ENCODE measurements at regions not wholly inside any gene's neighbourhood (a gene's known extent, or its start where the extent isn't known, plus 50 kb on each side); places are given as distances from the start of the nearest gene placed in this dataset.

- no peak for DNase-seq (ENCODE audit: low spot score)
- intact Hi-C loops (cut with DNase I), result no loop called here
Measured at GRCh38 chr20:24873025-24873620, 75.9 kb upstream of the CST7 start.

GRCh38 chr20:24875078-24875477 lies 74.0 kb upstream of the CST7 start:
- intact Hi-C loops (cut with DNase I), result no loop called here
- DNase-seq (ENCODE audit: low spot score), result no peak

- no peak for DNase-seq (ENCODE audit: low spot score)
Measured at GRCh38 chr20:24877652-24878051, 71.4 kb upstream of the CST7 start.

GRCh38 chr20:24878657-24879056 lies 70.4 kb upstream of the CST7 start:
- intact Hi-C loops (cut with DNase I), result no loop called here
- DNase-seq (ENCODE audit: low spot score), result no peak

More at GRCh38 chr20:24877652-24878051, 71.4 kb upstream of the CST7 start:
- intact Hi-C loops (cut with DNase I), result no loop called here

DNA sequence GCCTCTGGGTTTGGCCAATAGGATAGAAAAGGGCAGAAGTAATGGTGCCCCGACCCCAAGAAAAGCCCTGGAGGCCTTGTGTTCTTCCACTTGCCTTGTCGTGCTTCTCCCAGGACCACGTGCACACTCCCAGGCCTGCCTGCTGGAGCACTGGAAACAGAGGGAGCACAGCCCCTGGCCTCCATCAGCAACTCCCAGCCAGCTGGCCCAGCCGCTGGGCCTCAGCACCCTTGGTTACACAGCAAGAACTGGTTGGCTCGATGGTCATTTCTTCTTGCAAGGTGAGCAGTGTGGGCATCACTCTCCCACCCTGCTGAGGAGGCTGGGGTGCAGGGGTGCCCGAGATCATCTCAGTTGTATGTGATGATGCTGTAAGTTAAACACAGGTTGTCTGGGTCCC lies 69.2 kb upstream of the CST7 start:
- DNase-seq (ENCODE audit: low spot score), result no peak
- intact Hi-C loops (cut with DNase I), result no loop called here

DNA sequence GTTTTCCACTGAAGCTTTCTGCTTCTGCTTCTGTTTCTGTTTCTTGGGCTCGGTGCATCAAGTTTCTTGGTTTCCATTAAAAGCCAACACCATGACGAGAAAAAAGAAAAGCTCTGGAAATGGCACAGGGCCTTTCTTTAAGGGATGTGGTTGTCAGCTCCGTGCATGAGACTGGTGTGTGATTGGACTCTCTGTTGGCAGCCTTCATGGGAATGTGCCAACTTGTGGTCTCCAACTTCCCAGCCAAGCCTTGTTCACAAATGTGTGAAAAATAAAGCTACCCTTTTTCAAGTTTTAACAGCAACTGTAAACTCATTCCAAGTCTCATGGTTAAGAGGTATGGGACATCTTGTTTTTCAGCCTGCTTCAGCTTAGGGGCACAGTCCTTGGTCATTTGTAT lies 68.7 kb upstream of the CST7 start:
- no peak for DNase-seq (ENCODE audit: low spot score)
- intact Hi-C loops (cut with DNase I), result no loop called here

GRCh38 chr20:24890286-24890685 lies 58.8 kb upstream of the CST7 start:
- no peak for DNase-seq (ENCODE audit: low spot score)

DNA sequence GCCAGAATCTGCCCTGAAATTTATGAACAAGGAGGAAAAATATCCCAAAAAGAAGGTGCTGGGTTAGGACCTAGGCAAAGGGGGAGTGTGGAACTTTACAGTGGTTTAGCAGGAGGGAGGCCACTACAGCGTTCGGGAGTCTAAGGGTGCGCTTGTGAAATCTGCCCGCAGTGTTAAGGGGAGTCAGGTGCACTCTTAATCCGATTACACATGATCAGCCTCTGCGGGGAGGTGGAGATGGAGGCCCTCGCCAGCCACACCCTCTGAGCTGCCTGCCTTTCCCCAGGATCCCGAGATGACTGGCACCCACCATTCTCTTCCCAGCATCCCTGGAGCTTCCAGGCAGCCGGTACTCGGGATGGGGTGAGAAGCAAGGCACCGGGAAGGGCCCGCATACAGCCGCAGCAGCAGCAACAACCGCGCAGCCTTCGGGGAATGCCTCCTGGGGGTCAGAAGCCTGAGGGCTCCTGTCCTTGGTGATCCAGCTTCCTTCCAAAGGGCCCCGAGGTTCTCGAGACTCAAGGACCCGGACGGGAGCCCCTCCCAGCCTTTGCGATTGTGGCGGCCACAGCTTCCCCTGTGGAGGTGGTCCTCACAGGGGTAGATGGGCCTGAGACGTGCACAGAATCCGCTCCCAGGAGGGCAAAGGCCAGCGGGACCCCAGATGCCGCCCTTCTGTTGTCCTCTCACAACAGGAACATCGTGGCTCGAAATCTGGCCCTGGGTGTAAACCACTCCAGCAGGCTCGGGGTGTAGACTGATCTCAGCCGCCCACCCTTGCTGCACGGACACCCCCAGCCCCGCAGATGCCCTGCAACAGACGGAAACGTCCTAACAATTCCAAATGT lies 57.3 kb upstream of the CST7 start:
- no peak for DNase-seq (ENCODE audit: low spot score)
- intact Hi-C loops (cut with DNase I), result no loop called here

More at GRCh38 chr20:24890286-24890685, 58.8 kb upstream of the CST7 start:
- intact Hi-C loops (cut with DNase I), result no loop called here

DNA sequence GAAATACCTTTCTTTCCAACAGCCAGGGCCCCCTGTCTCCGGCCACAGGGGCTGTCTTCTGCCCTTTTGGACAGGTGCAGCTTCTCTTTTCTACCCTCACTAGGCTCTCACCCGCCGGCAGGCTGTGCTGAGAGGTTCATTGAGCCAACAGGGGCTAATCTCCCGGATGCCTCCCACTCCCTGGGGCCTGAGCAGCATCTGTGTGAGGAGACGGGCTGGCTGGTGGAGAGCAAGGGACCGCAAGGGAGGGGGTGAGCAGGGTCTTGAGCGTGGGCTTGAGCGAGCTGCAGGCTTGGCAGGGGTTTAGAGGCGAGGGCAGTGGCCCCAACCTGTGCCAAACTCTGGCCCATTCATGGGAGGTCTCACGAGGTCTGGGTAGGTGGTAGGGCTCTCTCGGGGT lies 56.5 kb upstream of the CST7 start:
- intact Hi-C loops (cut with DNase I), result no loop called here
- DNase-seq (ENCODE audit: low spot score), result no peak

DNA sequence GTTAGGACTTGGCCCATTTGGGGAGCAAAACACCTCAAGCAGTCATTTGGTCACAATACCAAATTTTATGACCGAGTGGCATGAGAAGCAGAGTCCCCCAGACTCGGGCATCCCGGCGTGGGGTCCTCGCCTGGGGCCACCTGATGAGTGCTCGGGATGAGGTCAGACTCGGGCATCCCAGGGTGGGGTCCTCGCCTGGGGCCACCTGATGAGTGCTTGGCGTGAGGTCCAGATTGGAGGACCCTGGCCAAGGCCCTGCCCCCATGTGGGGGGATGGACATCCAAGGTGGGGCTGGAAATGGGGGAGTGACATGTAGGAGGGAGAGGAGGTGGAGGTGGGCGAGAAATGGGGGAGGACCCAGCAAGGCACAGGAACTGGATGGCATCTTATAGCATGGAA lies 56.1 kb upstream of the CST7 start:
- no peak for DNase-seq (ENCODE audit: low spot score)
- intact Hi-C loops (cut with DNase I), result no loop called here

DNA sequence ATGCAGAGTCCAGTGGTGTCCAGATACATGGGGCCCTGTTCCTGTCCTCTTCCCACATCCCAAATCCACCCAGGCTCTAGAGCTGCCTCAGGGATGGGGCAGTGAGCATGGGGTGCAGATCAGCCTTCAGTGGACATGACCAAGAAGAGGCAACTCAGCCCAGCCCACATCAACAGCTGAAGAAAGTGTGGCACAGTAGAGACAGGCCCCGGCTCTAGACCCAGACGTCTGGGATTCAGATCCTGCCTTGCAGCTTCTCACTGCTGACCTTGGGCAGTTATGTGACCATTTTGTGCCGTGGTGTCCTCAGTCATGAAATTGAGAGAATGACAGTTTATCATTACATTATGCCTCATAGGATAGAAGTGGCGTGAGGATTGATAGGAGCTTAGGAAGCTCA lies 54.6 kb upstream of the CST7 start:
- DNase-seq (ENCODE audit: low spot score), result no peak
- intact Hi-C loops (cut with DNase I), result no loop called here

DNA sequence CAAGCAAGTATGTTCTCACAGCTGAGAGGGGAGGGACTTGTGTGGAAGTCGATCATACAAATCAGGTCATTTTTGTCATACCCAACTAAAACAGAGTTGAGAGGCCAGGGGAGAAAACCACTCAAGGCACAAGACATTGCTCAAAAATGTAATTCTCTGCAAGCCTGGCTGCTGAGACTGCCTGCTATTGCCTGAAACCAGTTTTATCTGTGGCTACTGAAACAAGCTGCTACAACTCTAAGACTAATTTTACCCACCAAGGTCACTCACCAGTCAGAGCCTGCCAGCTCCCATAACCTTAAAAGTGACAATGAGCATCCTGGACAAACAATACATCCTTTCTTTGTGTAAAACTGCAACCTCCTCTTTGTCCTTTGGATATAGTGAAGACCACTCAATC lies 54.1 kb upstream of the CST7 start:
- intact Hi-C loops (cut with DNase I), result no loop called here

DNA sequence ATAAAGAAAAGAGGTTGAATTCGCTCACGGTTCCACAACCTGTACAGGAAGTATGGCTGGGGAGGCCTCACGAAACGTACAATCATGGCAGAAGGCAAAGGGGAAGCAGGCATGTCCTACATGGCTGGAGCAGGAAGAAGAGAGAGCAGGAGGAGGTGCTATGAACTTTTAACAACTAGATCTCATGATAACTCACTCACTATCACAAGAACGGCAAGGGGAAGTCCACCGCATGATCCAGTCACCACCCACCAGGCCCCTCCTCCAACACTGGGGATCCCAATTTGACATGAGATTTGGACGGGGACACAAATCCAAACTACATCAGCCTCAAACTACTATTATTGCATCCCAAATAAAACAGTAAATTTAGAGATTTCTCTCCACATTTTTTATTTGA lies 53.6 kb upstream of the CST7 start:
- no peak for DNase-seq (ENCODE audit: low spot score)
- intact Hi-C loops (cut with DNase I), result no loop called here

More for the DNA sequence above, 54.1 kb upstream of the CST7 start:
- no peak for DNase-seq (ENCODE audit: low spot score)

DNA sequence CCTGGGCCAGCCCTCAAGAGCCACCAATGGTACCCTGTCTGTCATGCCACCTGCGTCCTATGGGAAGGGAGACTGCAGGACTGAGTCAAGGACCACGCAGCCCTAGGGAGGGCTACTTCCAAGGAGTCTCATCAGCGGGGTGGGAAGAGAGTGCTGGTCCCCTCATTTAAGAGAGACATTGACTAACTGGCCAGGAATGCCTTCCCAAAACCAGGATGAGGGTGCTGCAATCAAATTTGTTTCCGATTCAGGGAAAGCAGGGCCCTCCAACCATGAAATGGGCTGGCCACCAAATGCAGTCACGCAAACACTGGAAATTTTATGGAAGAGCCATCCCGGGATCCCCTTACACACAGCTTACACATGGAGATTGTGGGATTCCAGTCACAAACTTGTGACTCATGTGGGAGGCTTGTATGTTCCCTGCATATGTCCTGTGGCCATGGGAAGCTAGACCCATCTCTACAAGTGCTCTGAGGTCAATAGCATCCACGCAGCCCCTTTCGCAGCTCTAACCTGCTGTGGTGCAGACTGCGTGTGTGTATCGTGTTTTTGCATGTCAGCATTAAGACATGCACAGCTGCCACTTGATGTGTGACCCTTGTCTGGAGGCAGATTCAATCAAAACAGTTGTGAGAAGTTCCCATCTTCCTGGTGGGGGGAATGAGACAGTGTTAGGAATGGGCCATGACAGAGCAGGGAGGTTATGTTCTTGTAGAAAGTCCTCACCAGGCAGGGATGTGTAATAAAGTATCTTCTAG lies 53.0 kb upstream of the CST7 start:
- DNase-seq (ENCODE audit: low spot score), result no peak
- intact Hi-C loops (cut with DNase I), result no loop called here

DNA sequence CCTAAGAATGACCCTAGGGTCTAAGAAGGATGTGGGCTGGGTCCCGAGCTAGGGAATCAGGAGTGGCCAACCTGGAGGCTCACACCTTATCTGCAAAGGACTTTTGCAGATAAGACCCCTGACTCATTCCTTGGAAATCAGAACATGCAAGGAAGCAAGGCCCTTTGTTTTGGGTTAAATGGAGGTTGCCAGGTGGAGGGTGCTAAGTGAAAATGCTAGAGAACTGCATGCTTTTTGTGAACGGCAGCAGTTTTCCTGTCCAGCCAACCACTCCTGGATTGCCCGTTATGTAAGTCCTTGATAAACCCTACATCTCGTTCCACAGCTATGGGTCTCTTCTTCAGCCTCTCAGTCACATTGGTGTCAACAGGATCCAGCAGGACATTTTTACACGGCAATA lies 52.1 kb upstream of the CST7 start:
- intact Hi-C loops (cut with DNase I), result no loop called here
- no peak for DNase-seq (ENCODE audit: low spot score)

DNA sequence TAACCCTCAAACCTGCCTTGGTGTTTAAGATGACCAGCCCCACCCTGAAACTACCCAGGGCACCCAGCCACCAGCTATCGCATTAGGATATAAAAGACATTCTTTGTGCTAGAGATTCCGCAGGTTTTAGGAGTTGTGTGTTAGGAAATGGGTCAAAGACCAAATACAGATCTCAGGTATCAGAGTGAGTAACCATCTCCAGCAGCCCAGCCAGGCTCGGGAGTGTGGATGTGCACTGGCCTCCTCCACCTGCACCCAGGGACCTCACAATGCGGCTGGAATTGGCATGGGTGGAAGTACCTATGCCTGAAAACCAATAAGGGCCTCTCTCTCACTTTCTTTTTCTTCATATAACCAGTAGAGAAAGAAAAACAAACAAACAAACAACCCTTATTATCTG lies 51.1 kb upstream of the CST7 start:
- DNase-seq (ENCODE audit: low spot score), result no peak

DNA sequence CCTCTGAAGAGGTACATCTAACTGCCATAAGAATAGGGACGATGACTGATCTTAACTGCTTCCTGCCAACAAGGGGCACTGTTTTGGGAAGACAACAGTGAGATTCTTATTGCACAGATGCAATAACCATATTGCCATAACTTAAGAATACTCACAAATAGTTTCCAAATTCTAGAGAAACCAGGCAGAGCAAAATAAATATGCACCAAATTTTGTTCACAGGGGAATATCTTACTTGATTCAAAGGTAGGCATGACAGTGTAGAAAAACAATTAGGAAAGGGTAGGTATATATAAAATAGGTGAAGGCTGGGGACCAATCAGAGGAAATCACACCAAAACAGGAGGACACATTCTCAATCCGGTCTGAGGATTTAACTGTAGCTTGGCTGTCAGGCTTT lies 49.9 kb upstream of the CST7 start:
- DNase-seq (ENCODE audit: low spot score), result no peak
- intact Hi-C loops (cut with DNase I), result no loop called here

More for the DNA sequence above, 51.1 kb upstream of the CST7 start:
- intact Hi-C loops (cut with DNase I), result no loop called here

All from posterior vena cava (tissue), 2 donors.